ENCODE measurements at regions not wholly inside any gene's neighbourhood (a gene's known extent, or its start where the extent isn't known, plus 50 kb on each side); places are given as distances from the start of the nearest gene placed in this dataset.
A peak's percentile ranks its signal among the peaks of the same experiment; 100 is the strongest.

- TF ChIP-seq FUS (optimal IDR thresholded peaks at IDR 0.05; ENCODE audit: low read depth, low read length), result no peak
- TF ChIP-seq SMARCA5 (IDR thresholded peaks at IDR 0.05), result no peak
Measured at GRCh38 chr3:16738451-16738850, 133.2 kb upstream of the DAZL start (continued).

- Histone ChIP-seq H2AFZ (ENCODE audit: low read depth, low read length) (peak overlapping the region; percentile 38; the same call in 1 of the 2 replicates), H3K36me3 (ENCODE audit: control insufficient read depth, insufficient read depth, low read length) (no peaks in the 10 kb centered on the region), H4K20me1 (replicated peaks; ENCODE audit: control insufficient read depth, insufficient read depth, low read length) (no peaks in the 10 kb centered on the region), H3K9me1 (ENCODE audit: control insufficient read depth, insufficient read depth, low read length) (no peaks in the 10 kb centered on the region), H3K9ac (ENCODE audit: insufficient read depth in 1 of 2, low read depth in 2 of 2, low read length in 2 of 2) (no peak overlapping the region), H3K4me1 (replicated peaks in 1 of 2; ENCODE audit: control insufficient read depth in 2 of 2, insufficient read depth in 2 of 2, low read length in 2 of 2) (no peaks in the 10 kb centered on the region), H3K4me2 (ENCODE audit: insufficient read depth, low read length) (no peak overlapping the region), H3K79me2 (ENCODE audit: control insufficient read depth, insufficient read depth, low read length) (no peaks in the 10 kb centered on the region), H3K4me3 (no peak overlapping the region), H3K27me3 (ENCODE audit: control insufficient read depth in 2 of 2, insufficient read depth in 2 of 2, low read length in 2 of 2) (no peaks in the 10 kb centered on the region), H3K9me3 (replicated peaks; ENCODE audit: control insufficient read depth, insufficient read depth, low read depth, low read length) (no peaks in the 10 kb centered on the region), H3K27ac (ENCODE audit: extremely low read depth, low read depth, low read length) (no peak overlapping the region)
- no peak for DNase-seq (ENCODE audit: extremely low read depth in 1 of 4, low spot score in 3 of 4)
- POLR2A ChIA-PET, result no interaction called here
- 3% methylated on average over 5 of the region's 5 CpGs for WGBS (ENCODE audit: insufficient coverage, low coverage, missing lambda C conversion rate)
- no peak for ATAC-seq
- no TSS peak for BruUV-seq (replicated peaks)
- CTCF ChIA-PET (ENCODE audit: low intra/inter-chr PET ratio), result no interaction called here
- FAIRE-seq, result no peak
- in situ Hi-C loops (cut with MboI) (no loop called here), intact Hi-C loops (cut with micrococcal nuclease) (no loop called here)
- no peak for TF ChIP-seq MCM3 (IDR thresholded peaks at IDR 0.05)
- no peak for TF ChIP-seq ZNF324 (CRISPR knock-in tag; IDR thresholded peaks at IDR 0.05)
- no peak for TF ChIP-seq FOXA1 (IDR thresholded peaks at IDR 0.05; ENCODE audit: borderline replicate concordance)
- TF ChIP-seq SRSF3 (IDR thresholded peaks at IDR 0.05; ENCODE audit: insufficient read depth, low read length), result no peak
- TF ChIP-seq ZNF318 (IDR thresholded peaks at IDR 0.05; ENCODE audit: borderline replicate concordance in 1 of 2, low read depth in 1 of 2), result no peak
- TF ChIP-seq ZNF282 (CRISPR knock-in tag; IDR thresholded peaks at IDR 0.05), result no peak
- TF ChIP-seq NFYB (IDR thresholded peaks at IDR 0.05; ENCODE audit: extremely low read depth, insufficient read length), result no peak
- peak; percentile 49; the same call in 1 of the 2 replicates for TF ChIP-seq MAFK (IDR thresholded peaks at IDR 0.05; ENCODE audit: low read length)
- TF ChIP-seq RBBP5 (IDR thresholded peaks at IDR 0.05; ENCODE audit: borderline replicate concordance, insufficient read depth, low read length, poor library complexity, severe bottlenecking), result no peak
- no peak for TF ChIP-seq NFXL1 (CRISPR knock-in tag; IDR thresholded peaks at IDR 0.05)
- TF ChIP-seq ATF4 (CRISPR knock-in tag; IDR thresholded peaks at IDR 0.05), result no peak
Measured at GRCh38 chr3:16739541-16740105, 134.4 kb upstream of the DAZL start.

Measured in K562 (cell line).